Progenitor cell of endocrine pancreas (in vitro differentiated cells): ENCODE measurements at regions not wholly inside any gene's neighbourhood (a gene's known extent, or its start where the extent isn't known, plus 50 kb on each side); places are given as distances from the start of the nearest gene placed in this dataset.
A peak's percentile ranks its signal among the peaks of the same experiment; 100 is the strongest.
"Not testable (repeated sequence)": the region's sequence is repeated elsewhere in the genome, so short reads cannot be mapped to it uniquely, and the experiment has no call there.

ENCODE experiments used
- DNase-seq: peaks from one replicate; pipeline ENCODE4 v3.0.0; 2021; ENCODE audit warnings: low spot score; ENCODE audit not compliant: unreplicated experiment
- H3K27ac Mint-ChIP-seq: 2 replicates; pipeline ENCODE4 v1.8.0; 2021; ENCODE audit warnings: mild to moderate bottlenecking, moderate library complexity, mixed read lengths
- H3K27me3 Mint-ChIP-seq: 2 replicates; pipeline ENCODE4 v1.8.0; 2021; ENCODE audit warnings: mixed read lengths
- H3K36me3 Mint-ChIP-seq: 2 replicates; pipeline ENCODE4 v1.8.0; 2022; ENCODE audit warnings: mixed read lengths; ENCODE audit not compliant: insufficient read depth
- H3K4me1 Mint-ChIP-seq: 2 replicates; pipeline ENCODE4 v1.8.0; 2021; ENCODE audit warnings: low read depth, mixed read lengths
- H3K4me3 Mint-ChIP-seq: 2 replicates; pipeline ENCODE4 v1.8.0; 2021; ENCODE audit warnings: low read depth, mild to moderate bottlenecking, moderate library complexity, mixed read lengths
- H3K9me3 Mint-ChIP-seq: 2 replicates; pipeline ENCODE4 v1.8.0; 2021; ENCODE audit warnings: low read depth, mixed read lengths
- CTCF ChIP-seq: fragments of 200-600 bp; sonication (generic); IDR thresholded peaks from one replicate; pipeline ENCODE4 v1.5.0; 2021; ENCODE audit warnings: antibody characterized with exemption, mild to moderate bottlenecking; ENCODE audit not compliant: unreplicated experiment

- Mint-ChIP-seq H3K9me3 (no peaks in the 10 kb centered on the region), H3K27ac (no peak overlapping the region), H3K27me3 (no peaks in the 10 kb centered on the region), H3K4me1 (peaks cover 28% of the 10 kb centered on the region), H3K4me3 (no peak overlapping the region), H3K36me3 (no peaks in the 10 kb centered on the region)
- TF ChIP-seq CTCF, result no peak
- DNase-seq, result no peak
Observed at GRCh38 chr6:167219967-167220512, 62.3 kb upstream of the GPR31 start.

- Mint-ChIP-seq H3K9me3 (no peaks in the 10 kb centered on the region), H3K27ac (peak overlapping the region; percentile 67), H3K4me1 (peaks cover 25% of the 10 kb centered on the region), H3K4me3 (no peak overlapping the region), H3K36me3 (no peaks in the 10 kb centered on the region), H3K27me3 (no peaks in the 10 kb centered on the region)
- no peak for TF ChIP-seq CTCF
- no peak for DNase-seq
Observed at GRCh38 chr6:167221400-167222201, 63.8 kb upstream of the GPR31 start.

- Mint-ChIP-seq H3K4me1 (peaks cover 30% of the 10 kb centered on the region), H3K27me3 (peaks cover 28% of the 10 kb centered on the region)
- not testable (repeated sequence) for H3K36me3 Mint-ChIP-seq, DNase-seq, H3K4me3 Mint-ChIP-seq, H3K27ac Mint-ChIP-seq, H3K9me3 Mint-ChIP-seq
Observed at GRCh38 chr6:167225566-167226382, 65.3 kb upstream of the UNC93A start.

- Mint-ChIP-seq H3K9me3 (peaks cover 3% of the 10 kb centered on the region), H3K4me3 (no peak overlapping the region), H3K4me1 (peaks cover 30% of the 10 kb centered on the region), H3K27ac (no peak overlapping the region), H3K27me3 (peaks cover 28% of the 10 kb centered on the region), H3K36me3 (peaks cover 3% of the 10 kb centered on the region)
- no peak for TF ChIP-seq CTCF
- DNase-seq, result no peak
Observed at GRCh38 chr6:167226383-167226685, 64.8 kb upstream of the UNC93A start.

GRCh38 chr6:167226791-167227190 is 64.3 kb upstream of the UNC93A start:
- Mint-ChIP-seq H3K27me3 (peaks cover 28% of the 10 kb centered on the region), H3K9me3 (peaks cover 3% of the 10 kb centered on the region), H3K4me3 (no peak overlapping the region), H3K36me3 (peaks cover 3% of the 10 kb centered on the region), H3K27ac (no peak overlapping the region), H3K4me1 (peaks cover 30% of the 10 kb centered on the region)
- no peak for TF ChIP-seq CTCF
- DNase-seq, result no peak
